ENCODE measurements at regions not wholly inside any gene's neighbourhood (a gene's known extent, or its start where the extent isn't known, plus 50 kb on each side); places are given as distances from the start of the nearest gene placed in this dataset.
"Not testable (repeated sequence)": the region's sequence is repeated elsewhere in the genome, so short reads cannot be mapped to it uniquely, and the experiment has no call there.

- in situ Hi-C loops (cut with HindIII; ENCODE audit: low pct_unique_long_range_greater_than_20kb, low sequenced_read_pairs) = no loop called here
- DNase-seq (ENCODE audit: low read depth, low spot score) = no peak
Observed at GRCh38 chr4:148874331-148874730, 432.1 kb upstream of the NR3C2 start.

GRCh38 chr4:148868191-148868590 is 426.0 kb upstream of the NR3C2 start:
- DNase-seq (ENCODE audit: low read depth, low spot score) = no peak
- in situ Hi-C loops (cut with HindIII; ENCODE audit: low pct_unique_long_range_greater_than_20kb, low sequenced_read_pairs) = no loop called here

GRCh38 chr4:148866666-148867065 is 424.5 kb upstream of the NR3C2 start:
- in situ Hi-C loops (cut with HindIII; ENCODE audit: low pct_unique_long_range_greater_than_20kb, low sequenced_read_pairs) = no loop called here
- no peak for DNase-seq (ENCODE audit: low read depth, low spot score)

GRCh38 chr4:148857973-148858534 is 415.8 kb upstream of the NR3C2 start:
- in situ Hi-C loops (cut with HindIII; ENCODE audit: low pct_unique_long_range_greater_than_20kb, low sequenced_read_pairs) = no loop called here

GRCh38 chr4:148857239-148857972 is 415.2 kb upstream of the NR3C2 start:
- DNase-seq (ENCODE audit: low read depth, low spot score) = no peak
- in situ Hi-C loops (cut with HindIII; ENCODE audit: low pct_unique_long_range_greater_than_20kb, low sequenced_read_pairs) = no loop called here

More at GRCh38 chr4:148857973-148858534, 415.8 kb upstream of the NR3C2 start:
- DNase-seq (ENCODE audit: low read depth, low spot score) = no peak

- DNase-seq (ENCODE audit: low read depth, low spot score) = no peak
- in situ Hi-C loops (cut with HindIII; ENCODE audit: low pct_unique_long_range_greater_than_20kb, low sequenced_read_pairs) = no loop called here
Observed at GRCh38 chr4:148854203-148854602, 412.0 kb upstream of the NR3C2 start.

- no peak for DNase-seq (ENCODE audit: low read depth, low spot score)
- in situ Hi-C loops (cut with HindIII; ENCODE audit: low pct_unique_long_range_greater_than_20kb, low sequenced_read_pairs) = no loop called here
Observed at GRCh38 chr4:148852092-148852699, 410.0 kb upstream of the NR3C2 start.

- DNase-seq (ENCODE audit: low read depth, low spot score) = no peak
- in situ Hi-C loops (cut with HindIII; ENCODE audit: low pct_unique_long_range_greater_than_20kb, low sequenced_read_pairs) = no loop called here
Observed at GRCh38 chr4:148850257-148850995, 408.2 kb upstream of the NR3C2 start.

GRCh38 chr4:148849581-148849980 is 407.4 kb upstream of the NR3C2 start:
- DNase-seq (ENCODE audit: low read depth, low spot score) = no peak
- in situ Hi-C loops (cut with HindIII; ENCODE audit: low pct_unique_long_range_greater_than_20kb, low sequenced_read_pairs) = no loop called here

- in situ Hi-C loops (cut with HindIII; ENCODE audit: low pct_unique_long_range_greater_than_20kb, low sequenced_read_pairs) = no loop called here
- no peak for DNase-seq (ENCODE audit: low read depth, low spot score)
Observed at GRCh38 chr4:148847544-148848255, 405.5 kb upstream of the NR3C2 start.

- in situ Hi-C loops (cut with HindIII; ENCODE audit: low pct_unique_long_range_greater_than_20kb, low sequenced_read_pairs) = no loop called here
- DNase-seq (ENCODE audit: low read depth, low spot score) = no peak
Observed at GRCh38 chr4:148845609-148846008, 403.4 kb upstream of the NR3C2 start.

GRCh38 chr4:148843625-148844024 is 401.4 kb upstream of the NR3C2 start:
- DNase-seq (ENCODE audit: low read depth, low spot score) = no peak
- in situ Hi-C loops (cut with HindIII; ENCODE audit: low pct_unique_long_range_greater_than_20kb, low sequenced_read_pairs) = no loop called here

- DNase-seq (ENCODE audit: low read depth, low spot score) = no peak
- in situ Hi-C loops (cut with HindIII; ENCODE audit: low pct_unique_long_range_greater_than_20kb, low sequenced_read_pairs) = no loop called here
Observed at GRCh38 chr4:148842843-148843242, 400.6 kb upstream of the NR3C2 start.

GRCh38 chr4:148837571-148837970 is 395.4 kb upstream of the NR3C2 start:
- in situ Hi-C loops (cut with HindIII; ENCODE audit: low pct_unique_long_range_greater_than_20kb, low sequenced_read_pairs); DNase-seq (ENCODE audit: low read depth, low spot score): not testable (repeated sequence)

- no peak for DNase-seq (ENCODE audit: low read depth, low spot score)
- in situ Hi-C loops (cut with HindIII; ENCODE audit: low pct_unique_long_range_greater_than_20kb, low sequenced_read_pairs) = no loop called here
Observed at GRCh38 chr4:148834804-148835631, 392.8 kb upstream of the NR3C2 start.

- no peak for DNase-seq (ENCODE audit: low read depth, low spot score)
- in situ Hi-C loops (cut with HindIII; ENCODE audit: low pct_unique_long_range_greater_than_20kb, low sequenced_read_pairs) = no loop called here
Observed at GRCh38 chr4:148831945-148832344, 389.7 kb upstream of the NR3C2 start.

GRCh38 chr4:148828291-148828690 is 386.1 kb upstream of the NR3C2 start:
- in situ Hi-C loops (cut with HindIII; ENCODE audit: low pct_unique_long_range_greater_than_20kb, low sequenced_read_pairs) = no loop called here
- DNase-seq (ENCODE audit: low read depth, low spot score) = no peak

Measured in SK-MEL-5 (cell line).